AG09309 (cell line): ENCODE measurements at regions not wholly inside any gene's neighbourhood (a gene's known extent, or its start where the extent isn't known, plus 50 kb on each side); places are given as distances from the start of the nearest gene placed in this dataset.

Experiments used
- DNase-seq: peaks from one replicate; pipeline ENCODE4 v3.0.0-alpha.2; 2010; ENCODE audit warnings: low read depth
- H3K4me3 ChIP-seq: 2 replicates; pipeline ENCODE4 v1.5.1; 2011; ENCODE audit warnings: mild to moderate bottlenecking, low read depth, low read length, moderate library complexity; ENCODE audit not compliant: control insufficient read depth
- TF ChIP-seq, protein P1 (sequence below): IDR thresholded peaks from 2 replicates; pipeline ENCODE4 v1.5.1; 2011; ENCODE audit warnings: mild to moderate bottlenecking, low read depth, low read length, inconsistent platforms; ENCODE audit not compliant: insufficient read depth, control insufficient read depth; ENCODE audit errors: missing control alignments

DNA sequence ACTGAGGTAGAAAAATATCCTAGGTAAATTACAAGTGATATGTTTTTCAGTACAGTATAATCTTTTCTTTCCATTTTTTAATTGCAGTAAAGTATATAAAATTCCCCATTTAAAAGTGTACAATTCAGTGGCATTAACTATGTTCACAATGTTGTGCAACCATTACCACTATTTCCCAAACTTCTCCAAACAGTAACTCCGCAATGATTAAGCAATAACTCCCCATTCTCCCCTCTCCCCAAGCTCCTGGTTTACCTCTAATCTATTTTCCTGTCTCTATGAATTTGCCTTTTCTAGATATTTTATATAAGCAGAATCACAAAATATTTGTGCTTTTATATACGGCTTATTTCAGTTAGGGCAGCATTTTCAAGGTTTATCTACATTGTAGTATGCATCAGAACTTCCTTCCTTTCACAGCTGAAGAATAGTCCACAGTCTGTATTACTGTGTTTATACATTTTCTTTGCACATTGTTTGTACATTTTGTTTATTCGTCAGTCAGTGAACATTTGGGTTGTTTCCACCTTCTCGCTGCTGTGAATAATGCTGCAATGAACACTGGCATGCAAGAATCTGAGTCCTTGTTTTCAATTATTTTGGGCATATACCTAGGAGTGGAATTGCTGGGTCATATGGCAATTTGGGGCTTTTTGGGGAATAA, 110.7 kb downstream of the RPL27A start:
- TF ChIP-seq, protein P1, sequence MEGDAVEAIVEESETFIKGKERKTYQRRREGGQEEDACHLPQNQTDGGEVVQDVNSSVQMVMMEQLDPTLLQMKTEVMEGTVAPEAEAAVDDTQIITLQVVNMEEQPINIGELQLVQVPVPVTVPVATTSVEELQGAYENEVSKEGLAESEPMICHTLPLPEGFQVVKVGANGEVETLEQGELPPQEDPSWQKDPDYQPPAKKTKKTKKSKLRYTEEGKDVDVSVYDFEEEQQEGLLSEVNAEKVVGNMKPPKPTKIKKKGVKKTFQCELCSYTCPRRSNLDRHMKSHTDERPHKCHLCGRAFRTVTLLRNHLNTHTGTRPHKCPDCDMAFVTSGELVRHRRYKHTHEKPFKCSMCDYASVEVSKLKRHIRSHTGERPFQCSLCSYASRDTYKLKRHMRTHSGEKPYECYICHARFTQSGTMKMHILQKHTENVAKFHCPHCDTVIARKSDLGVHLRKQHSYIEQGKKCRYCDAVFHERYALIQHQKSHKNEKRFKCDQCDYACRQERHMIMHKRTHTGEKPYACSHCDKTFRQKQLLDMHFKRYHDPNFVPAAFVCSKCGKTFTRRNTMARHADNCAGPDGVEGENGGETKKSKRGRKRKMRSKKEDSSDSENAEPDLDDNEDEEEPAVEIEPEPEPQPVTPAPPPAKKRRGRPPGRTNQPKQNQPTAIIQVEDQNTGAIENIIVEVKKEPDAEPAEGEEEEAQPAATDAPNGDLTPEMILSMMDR: no peak
- no peak overlapping the region for H3K4me3 ChIP-seq
- DNase-seq: no peak

DNA sequence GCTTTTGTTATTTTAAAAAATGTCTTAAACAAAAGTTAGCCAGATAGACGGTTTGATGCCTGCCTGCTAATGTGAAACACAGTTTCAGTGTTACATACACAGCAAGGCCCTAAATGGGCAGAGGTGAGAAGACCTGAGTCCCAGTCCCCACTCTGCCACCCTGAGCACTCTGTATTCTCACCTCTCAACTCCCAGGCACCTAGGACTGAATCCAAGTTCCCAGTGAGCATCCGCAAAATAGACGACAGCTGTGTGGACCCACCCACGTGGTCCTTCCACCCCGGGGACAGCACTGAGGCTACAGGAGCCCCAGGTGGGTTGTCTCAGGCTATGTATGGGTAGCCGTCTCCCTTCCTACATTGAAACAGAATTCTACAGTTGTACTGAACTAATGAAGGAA, 111.5 kb downstream of the RPL27A start:
- TF ChIP-seq, protein P1: no peak
- no peak overlapping the region for H3K4me3 ChIP-seq
- DNase-seq: no peak

DNA sequence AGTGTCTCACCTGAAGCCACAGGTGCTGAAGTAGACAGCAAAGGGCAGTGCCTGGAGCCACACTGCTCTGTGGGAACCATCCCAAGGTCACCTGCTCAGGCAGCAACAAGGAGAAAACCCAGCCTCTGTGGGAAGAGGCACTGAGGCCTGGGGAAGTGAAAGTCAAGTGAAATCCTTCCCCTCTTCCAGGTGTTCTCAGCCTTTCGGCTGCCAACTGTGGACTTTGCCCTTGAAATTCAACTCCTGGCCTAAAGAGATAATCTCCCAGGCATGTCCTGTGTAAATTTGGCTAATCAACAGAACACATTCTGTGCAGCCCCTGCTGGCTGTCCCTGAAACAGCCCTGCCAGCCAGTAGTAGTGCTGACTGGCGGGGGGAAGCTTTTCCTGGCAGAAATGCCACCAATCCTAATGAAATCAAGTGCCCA, 112.1 kb downstream of the RPL27A start:
- no peak overlapping the region for H3K4me3 ChIP-seq
- TF ChIP-seq, protein P1: peak; percentile 17
- DNase-seq: no peak

DNA sequence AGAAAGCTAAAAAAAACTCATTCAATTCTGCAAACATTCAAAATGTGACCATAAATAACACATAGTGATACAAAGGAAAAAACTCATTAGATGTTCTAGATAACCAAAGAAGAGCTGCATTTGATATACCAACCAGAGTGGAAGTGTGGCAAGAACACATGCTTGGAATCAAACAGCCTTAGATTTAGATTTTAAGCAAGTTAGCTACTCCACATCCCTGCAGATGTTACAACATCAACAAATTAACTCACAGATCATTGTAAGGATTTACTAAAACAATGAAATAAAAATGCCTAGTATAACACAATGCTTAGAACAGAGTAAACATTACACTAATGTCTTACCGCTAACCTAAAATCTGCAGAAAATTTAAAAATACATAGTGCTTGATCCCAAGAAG, 114.0 kb upstream of the AKIP1 start:
- DNase-seq: no peak
- H3K4me3 ChIP-seq: no peak overlapping the region
- TF ChIP-seq, protein P1: no peak

DNA sequence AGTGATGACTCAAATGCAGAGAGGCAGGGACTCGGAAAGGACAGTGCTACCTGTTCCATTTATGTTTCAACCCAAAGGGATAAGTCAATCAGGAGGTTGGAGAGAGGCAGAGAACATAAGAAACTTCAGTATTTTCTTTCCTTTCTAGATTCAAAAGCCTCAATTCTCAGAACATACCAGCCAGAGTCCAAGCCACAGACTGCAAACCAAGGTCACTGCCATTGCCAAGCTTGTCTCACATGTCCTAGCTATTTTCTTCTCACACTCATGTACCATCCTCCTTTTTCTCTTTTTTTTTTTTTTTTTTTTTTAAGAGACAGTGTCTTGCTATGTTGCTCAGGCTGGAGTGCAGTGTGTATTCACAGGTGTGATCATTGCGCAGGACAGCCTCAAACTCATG, 111.7 kb upstream of the AKIP1 start:
- DNase-seq: no peak
- no peak overlapping the region for H3K4me3 ChIP-seq
- TF ChIP-seq, protein P1: no peak

DNA sequence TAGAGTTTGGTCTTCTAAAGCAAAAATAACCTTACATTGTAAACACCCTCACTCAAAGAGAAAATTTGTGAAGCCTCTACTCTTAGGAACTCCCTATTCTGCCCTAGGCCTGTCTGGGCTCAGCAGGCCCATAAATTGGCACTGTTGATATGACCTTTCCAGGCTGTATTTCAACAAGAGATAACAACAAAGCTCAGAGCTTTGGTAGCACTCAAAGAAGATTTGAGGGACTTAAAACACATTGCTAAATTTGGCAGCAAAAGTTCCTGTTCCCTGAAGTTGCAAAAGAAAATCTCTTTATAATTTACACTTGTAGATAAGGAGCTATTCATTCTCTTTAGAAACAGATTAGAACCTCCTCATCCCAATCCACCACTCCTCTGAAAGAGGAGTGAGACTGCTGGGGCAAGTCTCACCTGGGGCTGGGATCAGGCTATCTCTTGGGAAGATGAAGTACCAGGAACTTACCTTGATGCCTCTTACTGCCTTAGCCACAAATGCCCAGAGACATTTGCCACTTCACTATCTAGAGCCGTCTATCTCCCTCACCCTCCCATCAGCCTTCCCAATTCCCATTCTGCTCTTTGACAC, 110.4 kb upstream of the AKIP1 start:
- no peak for DNase-seq
- H3K4me3 ChIP-seq: no peak overlapping the region
- TF ChIP-seq, protein P1: no peak
